WTC11 (cell line): ENCODE measurements at regions not wholly inside any gene's neighbourhood (a gene's known extent, or its start where the extent isn't known, plus 50 kb on each side); places are given as distances from the start of the nearest gene placed in this dataset.

ENCODE experiments used
- ATAC-seq: fragments of 200-7000 bp; cut with Tn5 transposase; 2 replicates; pipeline ENCODE4 v1.10.0; 2021; ENCODE audit warnings: mild to moderate bottlenecking, moderate library complexity
- CTCF ChIA-PET: fragments of 300-600 bp; sonication (Branson Sonifier 250); formaldehyde crosslinking; loops from one replicate; lab custom pipeline; 2021; ENCODE audit warnings: antibody characterized with exemption; lab: Charles Lee
- POLR2A ChIA-PET: fragments of 350-600 bp; sonication (Branson Sonifier 250); formaldehyde crosslinking; loops from one replicate; lab custom pipeline; 2021; ENCODE audit warnings: antibody characterized with exemption; lab: Charles Lee
- DNase-seq: peaks from one replicate; pipeline ENCODE4 v3.0.0; 2021; ENCODE audit warnings: low spot score
- H3K27ac Mint-ChIP-seq: 2 replicates; pipeline ENCODE4 v1.8.0; 2021; ENCODE audit warnings: mixed read lengths
- H3K27me3 Mint-ChIP-seq: 2 replicates; pipeline ENCODE4 v1.8.0; 2021; ENCODE audit warnings: low read depth, mild to moderate bottlenecking, moderate library complexity, mixed read lengths
- H3K36me3 Mint-ChIP-seq: 2 replicates; pipeline ENCODE4 v1.8.0; 2021; ENCODE audit warnings: mixed read lengths
- H3K4me1 Mint-ChIP-seq: 2 replicates; pipeline ENCODE4 v1.8.0; 2022; ENCODE audit warnings: mixed read lengths
- H3K4me3 Mint-ChIP-seq: 2 replicates; pipeline ENCODE4 v1.8.0; 2021; ENCODE audit warnings: mild to moderate bottlenecking, moderate library complexity, mixed read lengths
- H3K9me3 Mint-ChIP-seq: 2 replicates; pipeline ENCODE4 v1.8.0; 2021; ENCODE audit warnings: mixed read lengths
- ATF1 ChIP-seq: sonication (generic); formaldehyde crosslinking; IDR thresholded peaks from 2 replicates; pipeline ENCODE4 v1.8.1; 2023; ENCODE audit warnings: mild to moderate bottlenecking, moderate library complexity, missing genetic modification reagents
- ATF3 ChIP-seq: sonication (generic); formaldehyde crosslinking; conservative IDR thresholded peaks from 2 replicates; pipeline ENCODE4 v1.8.1; 2022; ENCODE audit warnings: mild to moderate bottlenecking, missing genetic modification reagents
- CBFB ChIP-seq: sonication (generic); formaldehyde crosslinking; IDR thresholded peaks from 2 replicates; pipeline ENCODE4 v1.8.1; 2022; ENCODE audit warnings: mild to moderate bottlenecking, low read depth, missing genetic modification reagents
- ERG ChIP-seq: fragments of 250-450 bp; sonication (Bioruptor Pico); IDR thresholded peaks from 2 replicates; pipeline ENCODE4 v1.8.0; 2021; ENCODE audit warnings: mild to moderate bottlenecking
- ETV6 ChIP-seq: sonication (generic); formaldehyde crosslinking; IDR thresholded peaks from 2 replicates; pipeline ENCODE4 v1.8.1; 2022; ENCODE audit warnings: mild to moderate bottlenecking, missing genetic modification reagents
- FOXK1 ChIP-seq: sonication (generic); formaldehyde crosslinking; IDR thresholded peaks from 2 replicates; pipeline ENCODE4 v1.8.0; 2022; ENCODE audit warnings: mild to moderate bottlenecking, moderate library complexity, missing genetic modification reagents
- GRHL2 ChIP-seq: fragments of 250-450 bp; sonication (Bioruptor Pico); IDR thresholded peaks from 2 replicates; pipeline ENCODE4 v1.8.0; 2022; ENCODE audit warnings: mild to moderate bottlenecking, moderate library complexity; ENCODE audit not compliant: insufficient replicate concordance, severe bottlenecking
- NR2C2 ChIP-seq: sonication (generic); formaldehyde crosslinking; IDR thresholded peaks from 2 replicates; pipeline ENCODE4 v1.8.0; 2022; ENCODE audit warnings: mild to moderate bottlenecking, missing genetic modification reagents
- NR3C1 ChIP-seq: sonication (generic); formaldehyde crosslinking; conservative IDR thresholded peaks from 2 replicates; pipeline ENCODE4 v1.8.1; 2023; ENCODE audit warnings: low read depth, mild to moderate bottlenecking, missing genetic modification reagents
- PRDM15 ChIP-seq: sonication (generic); formaldehyde crosslinking; IDR thresholded peaks from 2 replicates; pipeline ENCODE4 v1.8.0; 2022; ENCODE audit warnings: missing genetic modification reagents
- ZBTB21 ChIP-seq: sonication (generic); formaldehyde crosslinking; IDR thresholded peaks from 2 replicates; pipeline ENCODE4 v1.8.1; 2023; ENCODE audit warnings: mild to moderate bottlenecking, missing genetic modification reagents, borderline replicate concordance
- ZNF281 ChIP-seq: sonication (generic); formaldehyde crosslinking; IDR thresholded peaks from 2 replicates; pipeline ENCODE4 v1.8.0; 2023; ENCODE audit warnings: mild to moderate bottlenecking, missing genetic modification reagents
- ZNF396 ChIP-seq: fragments of 250-450 bp; sonication (Bioruptor Pico); IDR thresholded peaks from 2 replicates; pipeline ENCODE4 v1.8.0; 2021; ENCODE audit warnings: mild to moderate bottlenecking, moderate library complexity, borderline replicate concordance
- ZNF416 ChIP-seq: fragments of 250-450 bp; sonication (Bioruptor Pico); IDR thresholded peaks from 2 replicates; pipeline ENCODE4 v1.9.0; 2021; ENCODE audit warnings: mild to moderate bottlenecking, inconsistent platforms
- ZSCAN18 ChIP-seq: fragments of 250-450 bp; sonication (Bioruptor Pico); IDR thresholded peaks from 2 replicates; pipeline ENCODE4 v2.1.2; 2022; ENCODE audit warnings: mild to moderate bottlenecking, moderate library complexity
- TF ChIP-seq, protein P1 (sequence below): sonication (generic); formaldehyde crosslinking; IDR thresholded peaks from 2 replicates; pipeline ENCODE4 v1.8.1; 2023; ENCODE audit warnings: mild to moderate bottlenecking, missing genetic modification reagents, borderline replicate concordance
- TF ChIP-seq, protein P2 (sequence below): sonication (generic); formaldehyde crosslinking; IDR thresholded peaks from 2 replicates; pipeline ENCODE4 v1.8.0; 2022; ENCODE audit warnings: mild to moderate bottlenecking, missing genetic modification reagents
- TF ChIP-seq, protein P3 (sequence below): fragments of 250-450 bp; sonication (Bioruptor Pico); IDR thresholded peaks from 2 replicates; pipeline ENCODE4 v1.9.0; 2021; ENCODE audit warnings: mild to moderate bottlenecking

DNA sequence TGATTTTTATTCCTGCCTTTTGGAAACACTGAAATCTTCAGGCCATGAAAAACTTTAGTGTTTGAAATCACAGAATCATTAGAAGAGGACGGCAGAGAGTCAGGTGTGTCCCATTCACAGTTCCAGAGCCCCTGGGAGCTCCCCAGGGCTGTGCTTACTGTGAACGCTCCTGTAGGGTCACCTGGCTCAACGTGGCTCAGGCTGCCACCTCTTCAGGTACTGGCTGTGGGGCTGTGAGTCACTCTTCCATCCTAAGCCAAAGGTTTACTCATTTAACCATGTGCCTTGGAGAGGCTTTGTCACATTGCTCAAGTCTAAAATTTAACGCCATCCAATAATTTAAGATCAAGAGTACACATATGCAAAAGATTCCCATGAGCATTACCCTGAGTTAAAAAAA, 50.2 kb upstream of the FSTL4 start:
- no peaks in the 10 kb centered on the region; the same call in 1 of the 2 replicates for H3K4me1 Mint-ChIP-seq
- H3K9me3 Mint-ChIP-seq, result no peaks in the 10 kb centered on the region
- no peaks in the 10 kb centered on the region for H3K36me3 Mint-ChIP-seq
- no peak overlapping the region for H3K27ac Mint-ChIP-seq
- POLR2A ChIA-PET, result no interaction called here
- H3K4me3 Mint-ChIP-seq, result no peak overlapping the region
- TF ChIP-seq CBFB (no peak), PRDM15 (CRISPR knock-in tag) (no peak), ZNF281 (CRISPR knock-in tag) (no peak), ATF1 (no peak), NR3C1 (CRISPR knock-in tag) (no peak), ZNF416 (CRISPR knock-in tag) (no peak), ZSCAN18 (CRISPR knock-in tag) (no peak), ZBTB21 (CRISPR knock-in tag) (no peak), ATF3 (CRISPR knock-in tag) (no peak), NR2C2 (CRISPR knock-in tag) (no peak), ZNF396 (CRISPR knock-in tag) (no peak), FOXK1 (CRISPR knock-in tag) (no peak), ERG (CRISPR knock-in tag) (no peak), GRHL2 (CRISPR knock-in tag) (no peak), ETV6 (CRISPR knock-in tag) (no peak)
- TF ChIP-seq, protein P1, sequence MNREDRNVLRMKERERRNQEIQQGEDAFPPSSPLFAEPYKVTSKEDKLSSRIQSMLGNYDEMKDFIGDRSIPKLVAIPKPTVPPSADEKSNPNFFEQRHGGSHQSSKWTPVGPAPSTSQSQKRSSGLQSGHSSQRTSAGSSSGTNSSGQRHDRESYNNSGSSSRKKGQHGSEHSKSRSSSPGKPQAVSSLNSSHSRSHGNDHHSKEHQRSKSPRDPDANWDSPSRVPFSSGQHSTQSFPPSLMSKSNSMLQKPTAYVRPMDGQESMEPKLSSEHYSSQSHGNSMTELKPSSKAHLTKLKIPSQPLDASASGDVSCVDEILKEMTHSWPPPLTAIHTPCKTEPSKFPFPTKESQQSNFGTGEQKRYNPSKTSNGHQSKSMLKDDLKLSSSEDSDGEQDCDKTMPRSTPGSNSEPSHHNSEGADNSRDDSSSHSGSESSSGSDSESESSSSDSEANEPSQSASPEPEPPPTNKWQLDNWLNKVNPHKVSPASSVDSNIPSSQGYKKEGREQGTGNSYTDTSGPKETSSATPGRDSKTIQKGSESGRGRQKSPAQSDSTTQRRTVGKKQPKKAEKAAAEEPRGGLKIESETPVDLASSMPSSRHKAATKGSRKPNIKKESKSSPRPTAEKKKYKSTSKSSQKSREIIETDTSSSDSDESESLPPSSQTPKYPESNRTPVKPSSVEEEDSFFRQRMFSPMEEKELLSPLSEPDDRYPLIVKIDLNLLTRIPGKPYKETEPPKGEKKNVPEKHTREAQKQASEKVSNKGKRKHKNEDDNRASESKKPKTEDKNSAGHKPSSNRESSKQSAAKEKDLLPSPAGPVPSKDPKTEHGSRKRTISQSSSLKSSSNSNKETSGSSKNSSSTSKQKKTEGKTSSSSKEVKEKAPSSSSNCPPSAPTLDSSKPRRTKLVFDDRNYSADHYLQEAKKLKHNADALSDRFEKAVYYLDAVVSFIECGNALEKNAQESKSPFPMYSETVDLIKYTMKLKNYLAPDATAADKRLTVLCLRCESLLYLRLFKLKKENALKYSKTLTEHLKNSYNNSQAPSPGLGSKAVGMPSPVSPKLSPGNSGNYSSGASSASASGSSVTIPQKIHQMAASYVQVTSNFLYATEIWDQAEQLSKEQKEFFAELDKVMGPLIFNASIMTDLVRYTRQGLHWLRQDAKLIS, result no peak
- TF ChIP-seq, protein P2, sequence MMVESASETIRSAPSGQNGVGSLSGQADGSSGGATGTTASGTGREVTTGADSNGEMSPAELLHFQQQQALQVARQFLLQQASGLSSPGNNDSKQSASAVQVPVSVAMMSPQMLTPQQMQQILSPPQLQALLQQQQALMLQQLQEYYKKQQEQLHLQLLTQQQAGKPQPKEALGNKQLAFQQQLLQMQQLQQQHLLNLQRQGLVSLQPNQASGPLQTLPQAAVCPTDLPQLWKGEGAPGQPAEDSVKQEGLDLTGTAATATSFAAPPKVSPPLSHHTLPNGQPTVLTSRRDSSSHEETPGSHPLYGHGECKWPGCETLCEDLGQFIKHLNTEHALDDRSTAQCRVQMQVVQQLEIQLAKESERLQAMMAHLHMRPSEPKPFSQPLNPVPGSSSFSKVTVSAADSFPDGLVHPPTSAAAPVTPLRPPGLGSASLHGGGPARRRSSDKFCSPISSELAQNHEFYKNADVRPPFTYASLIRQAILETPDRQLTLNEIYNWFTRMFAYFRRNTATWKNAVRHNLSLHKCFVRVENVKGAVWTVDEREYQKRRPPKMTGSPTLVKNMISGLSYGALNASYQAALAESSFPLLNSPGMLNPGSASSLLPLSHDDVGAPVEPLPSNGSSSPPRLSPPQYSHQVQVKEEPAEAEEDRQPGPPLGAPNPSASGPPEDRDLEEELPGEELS (CRISPR knock-in tag), result no peak
- TF ChIP-seq, protein P3, sequence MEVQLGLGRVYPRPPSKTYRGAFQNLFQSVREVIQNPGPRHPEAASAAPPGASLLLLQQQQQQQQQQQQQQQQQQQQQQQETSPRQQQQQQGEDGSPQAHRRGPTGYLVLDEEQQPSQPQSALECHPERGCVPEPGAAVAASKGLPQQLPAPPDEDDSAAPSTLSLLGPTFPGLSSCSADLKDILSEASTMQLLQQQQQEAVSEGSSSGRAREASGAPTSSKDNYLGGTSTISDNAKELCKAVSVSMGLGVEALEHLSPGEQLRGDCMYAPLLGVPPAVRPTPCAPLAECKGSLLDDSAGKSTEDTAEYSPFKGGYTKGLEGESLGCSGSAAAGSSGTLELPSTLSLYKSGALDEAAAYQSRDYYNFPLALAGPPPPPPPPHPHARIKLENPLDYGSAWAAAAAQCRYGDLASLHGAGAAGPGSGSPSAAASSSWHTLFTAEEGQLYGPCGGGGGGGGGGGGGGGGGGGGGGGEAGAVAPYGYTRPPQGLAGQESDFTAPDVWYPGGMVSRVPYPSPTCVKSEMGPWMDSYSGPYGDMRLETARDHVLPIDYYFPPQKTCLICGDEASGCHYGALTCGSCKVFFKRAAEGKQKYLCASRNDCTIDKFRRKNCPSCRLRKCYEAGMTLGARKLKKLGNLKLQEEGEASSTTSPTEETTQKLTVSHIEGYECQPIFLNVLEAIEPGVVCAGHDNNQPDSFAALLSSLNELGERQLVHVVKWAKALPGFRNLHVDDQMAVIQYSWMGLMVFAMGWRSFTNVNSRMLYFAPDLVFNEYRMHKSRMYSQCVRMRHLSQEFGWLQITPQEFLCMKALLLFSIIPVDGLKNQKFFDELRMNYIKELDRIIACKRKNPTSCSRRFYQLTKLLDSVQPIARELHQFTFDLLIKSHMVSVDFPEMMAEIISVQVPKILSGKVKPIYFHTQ (CRISPR knock-in tag), result no peak
- CTCF ChIA-PET, result no interaction called here
- DNase-seq (no peak), ATAC-seq (no peak)
- H3K27me3 Mint-ChIP-seq, result no peaks in the 10 kb centered on the region
